Dedifferentiated amniotic fluid mesenchymal stem cell (primary cell): ENCODE measurements at regions not wholly inside any gene's neighbourhood (a gene's known extent, or its start where the extent isn't known, plus 50 kb on each side); places are given as distances from the start of the nearest gene placed in this dataset.
"Not testable (repeated sequence)": the region's sequence is repeated elsewhere in the genome, so short reads cannot be mapped to it uniquely, and the experiment has no call there.

Experiments used
- DNase-seq: peaks from one replicate; pipeline ENCODE4 v3.0.0-alpha.2; 2016; ENCODE audit errors: extremely low spot score

GRCh38 chr14:65153101-65153500, 50.8 kb upstream of the MAX start:
- DNase-seq: no peak

- DNase-seq: peak; percentile 70
These were observed 54.5 kb upstream of the MAX start for GRCh38 chr14:65156568-65157366.

DNA sequence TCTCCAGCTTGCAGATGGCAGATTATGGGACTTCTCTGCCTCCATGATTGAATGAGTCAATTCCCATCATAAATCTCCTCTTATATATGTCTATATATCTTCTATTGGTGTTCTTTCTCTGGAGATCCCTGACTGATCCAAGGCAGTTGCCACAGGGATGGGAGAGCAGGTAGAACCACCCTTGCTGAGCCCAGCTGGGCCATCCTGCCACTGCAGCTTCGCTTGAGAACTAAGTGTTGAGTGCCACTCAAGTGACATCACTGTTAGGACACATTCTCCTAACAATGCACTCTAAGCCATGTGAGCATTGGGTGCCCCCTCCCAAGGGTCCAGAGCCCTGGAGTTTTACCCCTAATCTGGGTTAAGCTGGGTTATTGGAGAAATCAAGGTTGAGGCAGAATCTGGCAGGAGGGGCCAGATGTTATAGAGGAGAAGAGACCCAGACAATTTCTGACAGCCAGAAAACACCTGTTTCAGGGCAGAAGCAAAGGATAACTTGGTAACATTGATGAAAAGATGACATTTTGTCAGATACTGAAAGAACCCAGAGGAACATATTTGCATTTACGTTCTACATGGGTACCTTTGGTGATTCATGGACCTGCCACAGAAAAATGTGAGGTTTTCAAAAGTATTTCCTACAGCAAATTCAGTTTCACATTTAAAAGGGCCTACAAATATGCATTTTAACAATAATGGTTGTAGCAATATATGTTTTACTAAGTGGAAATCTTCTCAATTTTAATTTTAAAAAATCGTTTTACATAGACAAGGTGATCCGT, 57.2 kb upstream of the MAX start:
- DNase-seq: no peak

DNA sequence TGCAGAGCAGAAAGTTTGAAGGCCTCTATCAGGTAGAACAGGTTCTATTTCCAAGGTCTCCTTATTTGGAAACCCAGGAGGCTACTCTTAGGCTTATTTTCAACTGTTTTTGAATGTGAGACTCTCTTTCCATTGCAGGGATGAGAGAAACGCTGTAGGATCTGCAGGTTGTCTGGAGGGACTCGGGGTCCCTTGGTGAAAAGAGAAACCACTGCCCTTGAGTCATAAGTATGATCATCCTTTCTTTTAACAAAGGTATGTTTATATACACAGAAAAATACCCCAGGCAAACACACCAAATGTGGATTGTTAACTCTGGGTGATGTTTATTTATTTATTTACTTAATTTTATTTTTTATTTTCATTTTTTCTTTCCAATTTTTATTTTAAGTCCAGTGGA, 57.8 kb upstream of the MAX start:
- no peak for DNase-seq

GRCh38 chr14:65162031-65162430, 59.7 kb upstream of the MAX start:
- DNase-seq: no peak

- peak; percentile 48 for DNase-seq
These were observed 61.9 kb upstream of the MAX start for GRCh38 chr14:65164068-65164824.

DNA sequence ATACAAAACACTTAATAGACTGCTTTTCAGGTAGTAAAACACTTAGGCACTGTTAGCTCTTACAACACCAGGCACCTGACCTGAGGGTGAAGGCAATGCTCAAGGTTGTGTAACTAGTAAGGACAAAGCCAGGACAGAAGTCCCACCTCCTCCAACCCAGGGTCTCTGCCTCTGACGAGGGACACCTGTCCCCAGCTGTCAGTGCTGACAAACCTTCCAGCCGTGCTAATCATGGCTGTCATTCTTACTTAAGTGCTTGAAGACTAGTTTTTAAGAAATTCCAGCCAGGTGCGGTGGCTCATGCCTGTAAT, 62.5 kb upstream of the MAX start:
- no peak for DNase-seq

DNA sequence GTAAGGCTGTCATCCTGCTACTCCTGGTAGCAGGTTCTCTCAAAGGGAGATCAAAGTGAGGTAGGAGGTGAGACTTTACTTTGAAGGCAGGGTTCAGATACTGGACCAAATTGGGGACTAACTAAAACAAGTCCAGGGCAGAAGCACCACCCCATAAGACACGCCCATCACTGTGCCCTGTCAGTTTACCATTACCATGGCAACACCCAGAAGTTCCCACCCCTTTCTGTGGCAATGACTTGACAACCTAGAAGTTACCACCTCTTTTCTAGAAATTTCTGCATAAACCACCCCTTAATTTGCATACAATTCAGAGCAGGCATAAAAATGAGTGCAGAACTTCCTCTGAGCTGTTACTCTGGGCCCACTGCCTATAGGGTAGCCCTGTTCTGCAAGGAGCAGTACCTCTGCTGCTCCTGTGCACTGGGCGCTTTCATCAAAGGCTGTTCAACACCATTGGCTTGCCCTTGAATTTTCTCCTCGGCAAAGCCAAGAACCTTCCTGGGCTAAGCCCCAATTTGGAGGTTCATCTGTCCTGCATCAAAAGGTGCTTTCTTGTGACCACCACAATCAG, 64.8 kb upstream of the MAX start:
- no peak for DNase-seq

DNA sequence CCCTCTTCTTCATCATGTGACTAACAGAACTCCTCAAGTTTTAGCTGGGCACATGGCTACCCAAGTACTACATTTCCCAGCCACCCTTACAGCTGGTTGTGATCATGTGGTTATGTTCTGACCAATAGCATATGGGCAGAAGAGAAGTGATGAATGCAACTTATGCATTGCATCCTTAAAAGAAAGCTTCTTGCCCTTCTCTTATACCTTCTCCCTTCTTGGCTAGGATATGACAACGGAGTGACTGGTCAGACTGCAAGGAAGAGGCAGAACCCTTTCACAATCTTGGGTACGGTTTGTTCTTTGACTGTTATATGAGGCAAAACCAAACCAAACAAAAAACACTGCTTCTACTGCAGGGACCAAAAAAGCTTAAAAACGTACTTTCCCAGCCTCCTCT, 66.5 kb upstream of the MAX start:
- no peak for DNase-seq

DNA sequence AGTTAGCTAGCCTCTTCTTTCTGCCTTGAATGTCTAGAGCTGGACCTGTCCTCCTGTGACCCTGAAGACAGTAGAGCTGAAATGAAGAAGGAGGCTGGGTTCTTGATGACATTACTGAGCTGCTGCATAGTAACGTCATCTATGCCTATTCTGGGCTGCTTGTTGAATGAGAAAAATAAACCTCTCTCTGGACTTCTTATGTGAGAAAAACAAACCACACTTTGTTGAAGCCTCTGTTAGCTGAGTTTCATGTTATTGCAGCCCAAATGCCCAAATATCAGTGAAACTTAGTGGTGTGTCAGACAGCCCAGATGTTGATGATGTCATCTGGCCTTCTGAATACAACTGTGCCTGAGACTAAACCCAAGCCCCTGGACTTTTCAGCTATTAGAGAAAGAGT, 67.0 kb upstream of the MAX start:
- peak; percentile 53 for DNase-seq

DNA sequence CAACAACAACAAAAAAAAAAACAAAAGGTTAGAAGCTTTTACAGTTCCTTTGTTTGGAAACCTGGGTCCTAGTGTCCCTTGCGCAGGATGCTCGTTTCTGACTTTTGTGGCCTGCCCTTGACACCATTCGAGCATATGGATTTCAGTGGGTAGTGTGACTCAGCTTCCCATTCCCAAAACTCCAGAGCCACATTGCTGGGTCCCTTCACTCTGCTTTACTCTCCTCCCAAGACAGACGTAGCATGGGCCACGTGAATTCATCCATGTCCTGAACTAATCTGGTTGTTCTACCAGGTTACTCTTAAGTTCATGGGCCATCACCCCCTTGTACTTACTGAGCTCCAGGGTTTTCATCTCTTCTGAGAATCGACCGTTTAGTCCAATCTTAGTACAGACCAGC, 68.0 kb upstream of the MAX start:
- DNase-seq: no peak

- peak; percentile 69 for DNase-seq
These were observed 68.6 kb upstream of the MAX start for GRCh38 chr14:65170768-65171507.

- no peak for DNase-seq
These were observed 71.8 kb upstream of the MAX start for GRCh38 chr14:65173973-65174693.

DNA sequence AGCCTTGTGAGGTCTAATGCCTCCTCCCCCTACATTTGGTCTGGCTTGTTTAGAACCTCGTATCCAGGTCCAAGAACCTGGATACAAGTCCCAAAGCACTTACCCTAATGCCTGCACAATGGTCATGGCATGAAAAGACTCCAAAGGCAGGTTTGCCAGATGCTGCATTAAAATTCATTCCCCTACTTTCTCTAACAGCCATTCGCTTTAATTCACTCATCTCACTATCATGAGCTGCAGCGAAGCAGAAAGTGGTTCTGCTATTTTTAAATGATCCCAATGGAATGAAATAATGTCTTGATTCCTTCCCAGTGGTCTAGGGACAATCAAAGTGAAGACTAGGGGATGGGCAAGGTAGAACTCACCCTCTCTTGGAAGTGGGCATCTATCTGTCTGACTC, 72.5 kb upstream of the MAX start:
- no peak for DNase-seq

DNA sequence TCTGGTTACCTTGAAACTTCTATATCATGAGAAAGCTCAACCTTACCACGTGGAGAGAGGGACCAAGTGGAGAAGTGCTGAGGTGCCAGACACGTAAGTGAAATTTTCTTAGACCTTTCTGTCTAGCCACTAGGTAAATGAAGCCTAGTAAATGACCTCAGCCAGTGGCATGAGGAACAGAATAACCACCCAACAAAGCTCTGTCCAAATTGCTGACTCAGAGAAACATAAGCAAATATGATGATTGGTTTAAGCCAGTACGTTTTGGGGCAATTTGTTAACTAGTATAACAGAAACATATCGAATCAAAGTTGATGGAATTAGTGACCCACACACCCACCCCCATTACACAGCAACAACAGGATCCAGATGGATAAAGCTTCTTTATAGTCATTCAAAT, 75.2 kb upstream of the MAX start:
- no peak for DNase-seq

DNA sequence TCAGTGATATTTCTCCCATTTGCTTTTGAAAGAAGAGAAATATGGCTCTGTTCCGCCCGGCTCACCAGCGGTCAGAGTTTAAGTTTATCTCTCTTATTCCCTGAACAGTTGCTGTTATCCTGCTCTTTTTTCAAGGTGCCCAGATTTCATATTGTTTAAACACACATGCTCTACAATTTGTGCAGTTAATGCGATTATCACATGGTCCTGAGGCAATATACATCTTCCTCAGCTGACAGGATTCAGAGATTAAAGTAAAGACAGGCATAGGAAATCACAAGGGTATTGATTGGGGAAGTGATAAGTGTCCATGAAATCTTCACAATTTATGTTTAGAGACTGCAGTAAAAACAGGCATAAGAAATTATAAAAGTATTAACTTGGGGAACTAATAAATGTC, 76.9 kb upstream of the MAX start:
- not testable (repeated sequence) for DNase-seq

DNA sequence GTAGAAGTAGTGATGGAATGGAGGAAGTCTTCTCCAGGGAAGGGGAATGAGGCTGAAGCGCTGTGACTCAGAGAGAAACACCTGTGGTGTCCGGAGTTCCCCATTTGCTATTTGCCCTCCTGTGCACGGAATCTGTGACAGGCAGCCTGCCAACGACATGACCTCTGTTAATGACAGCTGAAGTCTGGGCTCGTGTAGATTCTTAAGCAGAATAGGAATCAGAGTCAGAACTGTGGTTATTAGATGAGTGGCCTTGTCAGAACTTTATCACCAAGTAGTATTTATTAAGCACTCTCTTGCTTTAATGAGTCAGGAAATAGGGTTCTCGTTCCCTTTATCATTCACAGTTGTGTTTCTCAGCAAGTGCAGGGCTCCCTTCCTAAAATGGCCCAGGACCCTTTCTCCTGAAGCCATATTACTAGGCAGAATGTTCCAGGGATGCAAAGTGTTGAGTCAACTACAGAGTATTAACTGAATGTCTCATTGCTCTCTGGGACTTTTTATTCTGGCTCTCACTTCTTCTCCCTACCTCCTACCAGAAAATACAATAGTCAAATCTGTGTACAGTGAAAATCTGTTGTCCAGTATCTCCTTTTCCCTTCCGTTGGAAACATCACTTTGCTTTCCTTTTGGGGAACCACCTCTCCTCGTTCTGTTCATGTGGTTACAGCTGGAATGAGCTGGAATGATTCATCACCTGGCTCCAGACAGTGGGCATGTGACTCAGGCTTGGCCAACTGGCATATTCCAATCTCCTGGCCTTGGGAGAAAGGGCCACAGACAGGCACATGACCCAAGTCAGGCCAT, 77.8 kb upstream of the MAX start:
- peak; percentile 51 for DNase-seq

DNA sequence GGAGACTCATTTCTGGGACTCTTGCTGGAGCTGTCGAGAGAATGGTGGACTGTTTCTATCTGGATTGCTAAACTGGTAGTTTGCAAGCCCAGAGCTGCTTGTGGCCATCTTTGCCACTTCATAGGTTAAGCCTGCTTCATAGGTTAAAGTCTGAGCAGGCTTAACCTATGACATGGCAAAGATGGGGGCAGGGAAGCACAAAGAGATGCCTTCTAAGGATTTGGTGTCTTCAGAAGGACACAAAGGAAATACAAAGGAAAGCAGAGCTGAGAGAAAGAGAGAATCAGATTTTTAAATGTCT, 78.4 kb upstream of the MAX start:
- DNase-seq: no peak

DNA sequence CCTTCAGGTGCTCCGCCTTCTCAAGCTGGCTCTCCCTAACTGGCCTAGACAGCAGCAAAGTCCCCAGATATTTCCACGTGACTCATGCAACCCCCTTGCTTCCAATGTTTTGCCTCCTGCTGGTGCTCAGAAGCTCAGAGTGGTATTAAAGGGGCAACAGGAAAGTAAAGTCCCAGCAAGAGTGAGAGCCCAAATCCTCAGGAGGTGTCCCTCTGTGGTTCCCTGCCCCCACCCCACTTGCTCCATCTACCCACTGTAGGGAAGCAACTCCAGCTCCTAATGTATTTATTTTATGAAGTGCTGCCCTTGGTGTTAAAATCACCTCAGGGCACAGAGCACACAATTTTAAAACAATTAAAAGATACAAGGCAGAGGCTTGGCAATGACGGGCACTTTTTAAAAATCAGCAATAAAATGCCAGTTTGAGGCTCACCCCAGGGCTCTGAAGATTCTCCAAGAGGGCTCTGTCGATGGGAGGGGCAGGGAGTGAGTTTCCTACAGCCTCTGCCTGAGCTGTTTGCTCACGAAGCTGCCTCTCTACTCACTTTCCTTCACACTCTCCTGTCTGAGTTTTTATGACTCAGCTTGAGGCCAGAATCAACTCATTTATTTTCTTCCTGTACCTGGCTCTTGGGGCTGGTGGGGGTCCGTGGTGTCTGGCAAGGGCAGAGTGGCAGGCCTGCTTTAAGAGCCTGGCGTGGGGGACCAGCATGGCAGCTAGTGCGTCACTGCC, 81.9 kb upstream of the MAX start:
- no peak for DNase-seq

DNA sequence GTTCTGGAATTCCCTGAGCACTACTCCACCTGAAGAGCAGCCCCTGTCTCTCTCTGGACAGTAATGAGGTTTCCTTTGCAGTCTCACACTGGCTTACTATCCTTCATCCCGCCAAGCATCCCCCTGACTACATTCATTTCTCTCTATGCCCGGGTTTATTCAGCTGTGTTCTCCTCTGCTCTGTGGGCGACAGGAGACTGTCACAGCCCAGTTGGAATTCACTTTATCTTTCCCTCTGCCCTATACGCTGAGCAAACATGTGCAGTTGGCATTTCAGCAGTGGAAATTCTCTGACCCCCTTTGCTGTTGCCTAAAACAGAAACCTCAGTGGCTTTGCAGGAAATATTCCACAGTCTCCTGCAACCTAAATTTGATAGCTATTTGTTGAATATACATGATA, 83.5 kb upstream of the MAX start:
- no peak for DNase-seq
